IMR-90 (cell line): ENCODE measurements at regions not wholly inside any gene's neighbourhood (a gene's known extent, or its start where the extent isn't known, plus 50 kb on each side); places are given as distances from the start of the nearest gene placed in this dataset.

ENCODE experiments used
- ATAC-seq: fragments of 200-7000 bp; cut with Tn5 transposase; 2 replicates; pipeline ENCODE4 v1.9.1; 2020; ENCODE audit warnings: low read depth, mild to moderate bottlenecking, moderate library complexity
- BruUV-seq: library from RNA; stranded (reverse); fragments of 400-500 nt; replicated peaks from 2 replicates; lab custom pipeline; 2021; lab: Mats Ljungman, UMichigan
- CTCF ChIA-PET: fragments of 300-600 bp; formaldehyde crosslinking; extraction: SDS; loops from one replicate; lab custom pipeline; 2021; ENCODE audit warnings: antibody characterized with exemption; lab: Yijun Ruan, JAX
- POLR2A ChIA-PET: fragments of 300-600 bp; sonication (Branson Sonifier 250); formaldehyde crosslinking; loops from one replicate; lab custom pipeline; 2022; ENCODE audit warnings: antibody characterized with exemption; ENCODE audit not compliant: unreplicated experiment; lab: Charles Lee
- DNase-seq: peaks from one replicate; pipeline ENCODE4 v3.0.0; 2013
- H2AFZ ChIP-seq: replicated peaks from 2 replicates; pipeline ENCODE3; 2013; ENCODE audit warnings: low read length, mild to moderate bottlenecking; ENCODE audit not compliant: poor library complexity
- H2AK5ac ChIP-seq: 2 replicates; pipeline ENCODE4 v1.6.1; 2013; ENCODE audit warnings: low read depth, low read length, inconsistent platforms
- H2AK9ac ChIP-seq: replicated peaks from 2 replicates; pipeline ENCODE3; 2013; ENCODE audit warnings: mild to moderate bottlenecking, low read depth, low read length, moderate library complexity; ENCODE audit not compliant: poor library complexity
- H2BK120ac ChIP-seq: 2 replicates; pipeline ENCODE4 v1.6.1; 2013; ENCODE audit warnings: low read depth, low read length, inconsistent platforms
- H2BK15ac ChIP-seq: 3 replicates; pipeline ENCODE4 v1.6.1; 2013; ENCODE audit warnings: low read depth, low read length, inconsistent platforms
- H2BK20ac ChIP-seq: 2 replicates; pipeline ENCODE4 v1.6.1; 2013; ENCODE audit warnings: low read depth, mild to moderate bottlenecking, inconsistent platforms, low read length, moderate library complexity
- H2BK5ac ChIP-seq: 2 replicates; pipeline ENCODE4 v1.6.1; 2013; ENCODE audit warnings: mild to moderate bottlenecking, low read depth, low read length, inconsistent platforms; ENCODE audit not compliant: poor library complexity, severe bottlenecking
- H3K14ac ChIP-seq: replicated peaks from 2 replicates; pipeline ENCODE4 v1.6.1; 2013; ENCODE audit warnings: low read depth, low read length, inconsistent platforms
- H3K18ac ChIP-seq: 2 replicates; pipeline ENCODE4 v1.6.1; 2013; ENCODE audit warnings: low read depth, low read length, control low read depth
- H3K23ac ChIP-seq: 2 replicates; pipeline ENCODE4 v1.6.1; 2013; ENCODE audit warnings: low read depth, low read length, inconsistent platforms
- H3K27ac ChIP-seq: 2 replicates; pipeline ENCODE4 v1.5.1; 2013; ENCODE audit warnings: mild to moderate bottlenecking, control low read depth, low read length; ENCODE audit not compliant: insufficient read depth
- H3K27me3 ChIP-seq: 2 replicates; pipeline ENCODE4 v1.6.1; 2013; ENCODE audit warnings: low read length; ENCODE audit not compliant: control insufficient read depth, insufficient read depth
- H3K36me3 ChIP-seq: 2 replicates; pipeline ENCODE4 v1.6.1; 2013; ENCODE audit warnings: low read length, mixed read lengths; ENCODE audit not compliant: control insufficient read depth, insufficient read depth
- H3K4ac ChIP-seq: 2 replicates; pipeline ENCODE4 v1.6.1; 2013; ENCODE audit warnings: low read depth, low read length, inconsistent platforms
- H3K4me1 ChIP-seq: 2 replicates; pipeline ENCODE4 v1.6.1; 2013; ENCODE audit warnings: low read length, mixed read lengths; ENCODE audit not compliant: control insufficient read depth, insufficient read depth
- H3K4me2 ChIP-seq: 2 replicates; pipeline ENCODE4 v1.6.1; 2013; ENCODE audit warnings: low read depth, mild to moderate bottlenecking, control low read depth, low read length, moderate library complexity
- H3K4me3 ChIP-seq: 2 replicates; pipeline ENCODE4 v1.5.1; 2013; ENCODE audit warnings: low read depth, mild to moderate bottlenecking, control low read depth, low read length, moderate library complexity; ENCODE audit not compliant: insufficient read depth
- H3K56ac ChIP-seq: 2 replicates; pipeline ENCODE4 v1.6.1; 2013; ENCODE audit warnings: low read length, inconsistent platforms; ENCODE audit not compliant: insufficient read depth; ENCODE audit errors: extremely low read depth
- H3K79me1 ChIP-seq, 2 experiments: 2 replicates each; pipeline ENCODE4 v1.6.1; 2013; ENCODE audit warnings: low read length in 2 of 2, inconsistent platforms in 1 of 2, low read depth in 1 of 2
- H3K9ac ChIP-seq: 2 replicates; pipeline ENCODE4 v1.6.1; 2013; ENCODE audit warnings: low read depth, low read length, control low read depth
- H3K9me1 ChIP-seq: 2 replicates; pipeline ENCODE4 v1.6.1; 2013; ENCODE audit warnings: low read length, inconsistent platforms; ENCODE audit not compliant: insufficient read depth
- H3K9me3 ChIP-seq: 2 replicates; pipeline ENCODE4 v1.6.1; 2013; ENCODE audit warnings: low read length; ENCODE audit not compliant: control insufficient read depth, insufficient read depth
- H4K20me1 ChIP-seq: 2 replicates; pipeline ENCODE4 v1.6.1; 2013; ENCODE audit warnings: low read length, inconsistent platforms; ENCODE audit not compliant: insufficient read depth
- H4K5ac ChIP-seq: 2 replicates; pipeline ENCODE4 v1.6.1; 2013; ENCODE audit warnings: mild to moderate bottlenecking, low read depth, low read length, control low read depth
- H4K8ac ChIP-seq, 2 experiments: 2 replicates each; pipeline ENCODE4 v1.6.1; 2013; ENCODE audit warnings: low read depth in 2 of 2, low read length in 2 of 2, control low read depth in 1 of 2, inconsistent platforms in 1 of 2
- H4K91ac ChIP-seq: 2 replicates; pipeline ENCODE4 v1.6.1; 2013; ENCODE audit warnings: low read depth, low read length, inconsistent platforms; ENCODE audit not compliant: insufficient read depth
- NFE2L2 ChIP-seq: fragments of 150-350 bp; IDR thresholded peaks from 2 replicates; pipeline ENCODE4 v1.6.1; 2016; ENCODE audit warnings: low read depth, mild to moderate bottlenecking, low read length
- WGBS, 2 experiments: methylation state at CpG; one replicate each; pipeline versions ENCODE4 v1.1.5 to v1.1.7; 2013; ENCODE audit warnings: missing lambda C conversion rate in 2 of 2; ENCODE audit not compliant: insufficient read length in 1 of 2; ENCODE audit errors: extremely low coverage in 2 of 2; 5-methylcytosine and 5-hydroxymethylcytosine counted together
- dilution Hi-C: fragments of 300-500 bp; cut with HindIII; formaldehyde crosslinking; loops from one replicate; pipeline ENCODE4 v1.14.3; 2018; ENCODE audit warnings: low sequenced_read_pairs; ENCODE audit not compliant: unreplicated experiment
- in situ Hi-C: fragments of 300-500 bp; cut with MboI; formaldehyde crosslinking; loops from 3 replicates; pipeline ENCODE4 v1.14.3; 2019; ENCODE audit warnings: low sequenced_read_pairs, inconsistent platforms, mixed read lengths
- intact Hi-C: fragments of 100-400 bp; cut with micrococcal nuclease; formaldehyde crosslinking; loops from 2 replicates; pipeline ENCODE4 v1.10.0; 2022

GRCh38 chr5:133663397-133664054 lies 51.2 kb upstream of the FSTL4 start:
- H3K36me3 ChIP-seq = no peaks in the 10 kb centered on the region
- ChIA-PET POLR2A (no interaction called here), CTCF (no interaction called here)
- H3K4me2 ChIP-seq = no peak overlapping the region
- no peak for TF ChIP-seq NFE2L2
- H2BK20ac ChIP-seq = no peak overlapping the region
- H3K14ac ChIP-seq = no peak overlapping the region
- intact Hi-C loops (no loop called here), in situ Hi-C loops (no loop called here), dilution Hi-C loops (no loop called here)
- H3K9ac ChIP-seq = no peak overlapping the region
- H3K18ac ChIP-seq = no peak overlapping the region
- no peak overlapping the region for H4K91ac ChIP-seq
- H3K4me3 ChIP-seq = no peak overlapping the region
- no TSS peak for BruUV-seq
- H4K8ac ChIP-seq = no peak overlapping the region
- no peak overlapping the region for H2BK15ac ChIP-seq
- H2AFZ ChIP-seq = no peak overlapping the region
- H4K20me1 ChIP-seq = no peaks in the 10 kb centered on the region
- H2BK120ac ChIP-seq = no peak overlapping the region
- H3K4ac ChIP-seq = no peak overlapping the region
- no peak overlapping the region for H2AK5ac ChIP-seq
- no peaks in the 10 kb centered on the region for H3K79me1 ChIP-seq
- no peaks in the 10 kb centered on the region for H3K4me1 ChIP-seq
- no peak overlapping the region for H3K27ac ChIP-seq
- no peak for DNase-seq
- H2BK5ac ChIP-seq = no peak overlapping the region
- H4K5ac ChIP-seq = no peak overlapping the region
- 73% methylated on average over 2 of the region's 7 CpGs; no CpG with 5 or more reads in 1 of the 2 experiments for WGBS, 2 experiments
- no peak overlapping the region for H3K23ac ChIP-seq
- H3K56ac ChIP-seq = no peak overlapping the region
- no peak overlapping the region for H2AK9ac ChIP-seq
- H3K9me3 ChIP-seq = no peaks in the 10 kb centered on the region
- H3K9me1 ChIP-seq = no peaks in the 10 kb centered on the region; the same call in 1 of the 2 replicates
- no peaks in the 10 kb centered on the region for H3K27me3 ChIP-seq
- no peak for ATAC-seq
